OCI-LY3 (cell line): ENCODE measurements at regions not wholly inside any gene's neighbourhood (a gene's known extent, or its start where the extent isn't known, plus 50 kb on each side); places are given as distances from the start of the nearest gene placed in this dataset.
"Not testable (repeated sequence)": the region's sequence is repeated elsewhere in the genome, so short reads cannot be mapped to it uniquely, and the experiment has no call there.

Experiments used
- EZH2phosphoT487 ChIP-seq: fragments of 200-600 bp; shearing (Covaris generic); IDR thresholded peaks from 2 replicates; pipeline ENCODE4 v1.6.1; 2018; ENCODE audit warnings: antibody characterized with exemption, mixed run types, low read depth
- TF ChIP-seq, protein P1 (sequence below): fragments of 200-600, 300-600 bp; sonication (generic); IDR thresholded peaks from 2 replicates; pipeline ENCODE4 v1.5.1; 2014; ENCODE audit warnings: antibody characterized with exemption, low read length, low read depth

DNA sequence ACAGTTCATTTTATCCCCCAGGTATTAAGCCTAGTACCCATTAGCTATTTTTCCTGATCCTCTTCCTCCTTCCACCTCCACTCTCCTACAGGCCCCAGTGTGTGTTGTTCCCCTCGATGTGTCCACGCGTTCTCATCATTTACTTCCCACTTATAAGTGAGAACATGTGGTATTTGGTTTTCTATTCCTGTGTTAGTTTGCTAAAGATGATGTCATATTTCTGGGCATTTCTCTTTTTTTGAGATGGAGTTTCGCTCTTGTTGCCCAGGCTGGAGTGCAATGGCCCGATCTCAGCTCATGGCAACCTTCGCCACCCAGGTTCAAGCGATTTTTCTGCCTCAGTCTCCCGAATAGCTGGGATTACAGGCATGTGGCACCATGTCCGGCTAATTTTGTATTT lies 934.0 kb downstream of the TRAM1L1 start:
- TF ChIP-seq, protein P1, sequence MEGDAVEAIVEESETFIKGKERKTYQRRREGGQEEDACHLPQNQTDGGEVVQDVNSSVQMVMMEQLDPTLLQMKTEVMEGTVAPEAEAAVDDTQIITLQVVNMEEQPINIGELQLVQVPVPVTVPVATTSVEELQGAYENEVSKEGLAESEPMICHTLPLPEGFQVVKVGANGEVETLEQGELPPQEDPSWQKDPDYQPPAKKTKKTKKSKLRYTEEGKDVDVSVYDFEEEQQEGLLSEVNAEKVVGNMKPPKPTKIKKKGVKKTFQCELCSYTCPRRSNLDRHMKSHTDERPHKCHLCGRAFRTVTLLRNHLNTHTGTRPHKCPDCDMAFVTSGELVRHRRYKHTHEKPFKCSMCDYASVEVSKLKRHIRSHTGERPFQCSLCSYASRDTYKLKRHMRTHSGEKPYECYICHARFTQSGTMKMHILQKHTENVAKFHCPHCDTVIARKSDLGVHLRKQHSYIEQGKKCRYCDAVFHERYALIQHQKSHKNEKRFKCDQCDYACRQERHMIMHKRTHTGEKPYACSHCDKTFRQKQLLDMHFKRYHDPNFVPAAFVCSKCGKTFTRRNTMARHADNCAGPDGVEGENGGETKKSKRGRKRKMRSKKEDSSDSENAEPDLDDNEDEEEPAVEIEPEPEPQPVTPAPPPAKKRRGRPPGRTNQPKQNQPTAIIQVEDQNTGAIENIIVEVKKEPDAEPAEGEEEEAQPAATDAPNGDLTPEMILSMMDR = not testable (repeated sequence)
- TF ChIP-seq EZH2phosphoT487 = not testable (repeated sequence)
